Stimulated activated CD4-positive, alpha-beta T cell treated with anti-CD3 and anti-CD28 coated beads, Interleukin-12 subunit alpha, Interleukin-12 subunit beta, amount 100 ng/mL, for 48 hours (primary cell): ENCODE measurements at regions not wholly inside any gene's neighbourhood (a gene's known extent, or its start where the extent isn't known, plus 50 kb on each side); places are given as distances from the start of the nearest gene placed in this dataset.
"Not testable (repeated sequence)": the region's sequence is repeated elsewhere in the genome, so short reads cannot be mapped to it uniquely, and the experiment has no call there.

Experiments
- DNase-seq, 3 donors: peaks; one replicate each; pipeline ENCODE4 v3.0.0-alpha.2; 2020; ENCODE audit warnings: low read depth in 2 of 3, low spot score in 1 of 3

DNA sequence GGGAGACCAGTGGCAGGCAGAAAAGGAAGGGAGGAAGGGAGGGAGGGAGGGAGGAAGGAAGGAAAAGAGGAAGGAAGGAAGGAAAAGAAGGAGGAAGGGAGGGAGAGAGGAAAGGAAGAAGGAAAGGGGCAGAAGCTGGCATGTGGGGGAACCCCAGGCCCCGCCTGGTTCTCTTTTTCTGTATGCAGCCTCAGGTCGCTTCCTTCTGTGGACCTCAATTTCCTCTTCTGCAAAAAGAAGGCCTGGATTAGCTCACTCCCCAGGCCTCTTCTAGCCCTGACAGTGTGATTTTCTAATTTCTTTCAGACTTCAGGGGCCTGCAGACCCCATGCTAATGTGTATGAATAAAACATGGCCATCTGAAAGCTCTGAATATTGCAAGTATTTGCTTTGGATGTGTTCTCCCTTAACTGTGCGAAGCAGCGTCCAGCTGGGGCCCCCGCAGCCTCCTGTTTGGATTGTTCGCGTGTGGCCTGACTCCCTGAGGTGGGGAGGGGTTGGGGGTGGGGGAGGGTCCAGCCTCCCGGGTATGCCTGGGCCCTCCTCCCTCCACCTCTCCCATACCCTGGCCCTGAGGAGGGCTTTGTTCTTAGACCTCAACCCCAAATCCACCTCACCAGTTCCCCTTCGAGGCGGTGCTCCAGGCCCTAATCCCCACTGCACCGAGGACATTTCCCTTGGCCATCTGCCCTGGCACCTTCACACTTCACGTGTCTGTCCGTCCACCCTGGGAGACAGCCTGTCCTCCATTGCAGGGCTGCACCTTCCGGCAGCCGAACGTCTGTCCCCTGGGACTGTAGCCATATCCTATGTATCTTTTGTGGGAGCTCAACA, 199.9 kb upstream of the ATP6AP2 start:
- DNase-seq = no peak

DNA sequence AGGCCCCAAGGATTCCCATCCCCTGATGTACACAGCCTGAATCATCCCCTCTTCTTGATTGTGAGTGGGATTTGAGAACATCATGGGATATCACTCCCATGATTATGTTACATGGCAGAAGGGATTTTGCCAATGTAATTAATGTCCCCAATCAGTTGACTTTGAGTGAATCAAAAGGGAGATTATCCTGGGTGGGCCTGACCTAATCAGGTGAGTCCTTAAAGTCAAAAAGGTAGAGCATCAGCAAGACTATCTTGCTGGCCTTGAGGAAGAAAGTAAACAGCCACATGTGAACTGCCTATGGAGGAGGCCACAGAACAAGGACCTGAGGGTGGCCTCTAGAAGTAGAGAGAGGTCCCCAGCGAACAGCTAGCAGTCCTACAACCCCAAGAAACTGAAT, 203.1 kb upstream of the ATP6AP2 start:
- DNase-seq = no peak

DNA sequence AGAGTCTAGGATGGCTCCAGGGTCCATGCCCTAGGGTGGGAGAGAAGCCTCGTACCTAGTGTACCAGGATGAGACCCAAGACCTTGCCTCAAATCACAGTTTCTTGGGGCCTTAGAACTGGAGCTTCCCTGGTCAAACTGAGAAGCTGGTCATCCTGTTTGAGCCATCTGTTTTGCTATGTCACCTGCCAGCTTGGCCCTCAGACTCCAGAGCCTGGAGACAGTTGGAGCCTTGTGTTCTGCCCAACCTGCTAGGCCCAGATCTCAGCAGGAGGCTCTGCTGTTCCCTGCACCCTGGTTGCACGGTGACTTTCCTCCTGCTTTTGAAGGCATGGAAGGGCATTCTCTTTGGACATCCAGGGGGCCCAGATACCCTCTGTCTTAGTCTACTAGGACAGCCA, 206.3 kb upstream of the ATP6AP2 start:
- DNase-seq = no peak

DNA sequence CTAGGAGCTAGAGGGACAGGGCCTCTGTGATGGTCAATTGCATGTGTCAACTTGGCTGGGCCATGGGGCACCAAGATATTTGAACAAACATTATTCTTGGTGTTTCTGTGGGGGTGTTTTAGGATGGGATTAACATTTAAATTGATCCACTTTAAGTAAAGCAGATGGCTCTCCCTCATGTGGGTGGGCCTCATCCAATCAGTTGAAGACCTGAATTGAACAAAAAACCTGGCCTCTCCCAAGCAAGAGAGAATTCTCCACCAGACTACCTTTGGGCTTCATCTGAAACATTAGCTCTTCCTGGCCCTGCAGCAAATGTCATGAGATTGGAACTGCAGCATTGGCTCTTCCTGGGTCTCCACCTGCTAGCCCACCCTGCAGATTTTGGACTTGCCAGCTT, 207.1 kb upstream of the ATP6AP2 start:
- no peak for DNase-seq

DNA sequence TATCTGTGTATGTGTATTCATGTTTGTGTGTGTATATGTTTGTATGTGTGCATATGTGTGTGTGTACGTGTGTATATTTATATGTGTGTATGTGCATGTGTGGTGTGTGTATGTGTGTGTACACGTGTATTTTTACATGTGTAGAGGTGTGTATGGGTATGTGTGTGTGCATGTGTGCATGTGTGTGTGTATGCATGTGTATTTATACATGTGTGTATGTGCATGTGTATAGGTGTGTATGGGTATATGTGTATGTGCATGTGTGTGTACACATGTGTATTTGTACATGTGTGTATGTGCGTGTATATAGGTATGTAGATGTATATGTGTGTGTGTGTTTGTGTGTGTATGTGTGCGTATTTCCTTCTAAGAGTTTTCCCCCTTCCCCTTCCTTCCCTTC, 207.7 kb upstream of the ATP6AP2 start:
- DNase-seq = no peak

DNA sequence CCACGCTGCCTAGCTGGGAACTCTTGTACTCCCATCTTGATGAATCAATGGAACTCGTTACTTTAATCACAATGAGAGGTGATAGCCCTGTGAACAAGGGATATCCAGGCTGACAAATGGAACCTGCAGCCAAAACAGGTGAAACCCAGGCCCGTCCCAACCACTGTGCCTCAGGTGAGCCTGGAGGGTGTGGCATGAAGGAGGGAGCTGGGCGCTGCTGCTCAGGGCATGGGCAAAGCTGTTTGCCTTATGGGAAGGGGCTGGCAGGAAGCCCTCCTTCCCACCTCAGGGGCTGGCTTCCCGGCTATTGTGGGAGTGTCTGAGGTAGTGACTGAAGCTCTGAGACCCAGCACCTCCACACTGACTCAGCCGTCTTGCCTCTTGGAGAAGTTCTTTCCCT, 209.4 kb upstream of the ATP6AP2 start:
- DNase-seq = no peak

DNA sequence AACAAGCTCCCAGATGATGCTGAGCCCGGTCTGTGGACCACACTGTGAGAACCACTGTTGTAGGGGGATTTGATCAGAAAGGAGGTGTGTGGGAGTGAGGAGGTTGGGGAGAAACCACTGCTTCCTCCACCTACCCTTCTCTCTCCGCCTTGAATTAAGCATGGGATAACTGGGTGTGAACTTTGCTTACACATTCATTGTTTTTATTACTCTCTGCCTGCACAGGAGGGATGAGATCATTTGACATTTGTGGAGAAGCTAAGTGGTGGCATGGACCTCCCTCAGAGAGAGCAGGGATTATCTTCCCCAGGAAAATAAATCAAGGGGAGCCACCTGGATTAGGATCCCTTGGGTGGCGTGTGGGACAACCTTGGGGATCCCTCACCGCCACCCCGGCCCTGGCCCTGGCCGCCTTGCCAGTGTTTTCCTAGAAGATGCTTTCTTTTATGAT, 212.1 kb upstream of the ATP6AP2 start:
- no peak for DNase-seq

DNA sequence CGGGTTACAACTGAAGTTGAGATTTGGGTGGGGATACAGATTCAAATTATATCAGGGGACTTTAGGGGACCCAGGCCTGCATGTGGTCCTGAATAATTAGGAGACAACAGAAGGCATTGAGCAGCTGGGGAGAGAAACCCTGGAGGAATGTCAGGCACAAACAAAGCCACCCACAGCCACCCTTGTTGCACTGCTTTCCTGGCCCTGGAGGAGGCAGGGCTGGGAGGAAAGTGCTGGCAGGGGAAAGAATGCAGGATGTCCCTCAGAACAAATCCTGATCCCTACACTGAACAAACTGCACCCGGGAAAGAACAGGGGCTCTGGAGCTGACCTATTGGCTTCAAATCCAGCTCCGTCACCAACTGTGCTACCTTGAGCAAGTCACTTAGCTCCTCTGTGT, 214.1 kb upstream of the ATP6AP2 start:
- DNase-seq = no peak

DNA sequence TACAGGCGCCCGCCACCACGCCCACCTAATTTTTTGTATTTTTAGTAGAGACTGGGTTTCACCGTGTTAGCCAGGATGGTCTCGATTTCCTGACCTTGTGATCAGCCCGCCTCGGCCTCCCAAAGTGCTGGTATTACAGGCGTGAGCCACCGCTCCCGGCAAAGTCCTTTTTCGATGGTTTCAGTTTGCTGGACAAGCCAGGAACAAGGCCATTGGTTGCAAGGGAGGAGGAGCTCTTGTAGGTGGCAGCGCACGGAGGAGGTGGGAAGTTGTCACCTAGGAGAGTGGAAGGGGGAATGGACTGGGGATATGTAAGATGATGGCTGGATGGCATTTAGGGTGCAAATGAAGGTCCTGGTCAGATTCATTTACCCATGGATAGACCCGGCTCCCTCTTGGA, 218.5 kb upstream of the ATP6AP2 start:
- DNase-seq = not testable (repeated sequence)

DNA sequence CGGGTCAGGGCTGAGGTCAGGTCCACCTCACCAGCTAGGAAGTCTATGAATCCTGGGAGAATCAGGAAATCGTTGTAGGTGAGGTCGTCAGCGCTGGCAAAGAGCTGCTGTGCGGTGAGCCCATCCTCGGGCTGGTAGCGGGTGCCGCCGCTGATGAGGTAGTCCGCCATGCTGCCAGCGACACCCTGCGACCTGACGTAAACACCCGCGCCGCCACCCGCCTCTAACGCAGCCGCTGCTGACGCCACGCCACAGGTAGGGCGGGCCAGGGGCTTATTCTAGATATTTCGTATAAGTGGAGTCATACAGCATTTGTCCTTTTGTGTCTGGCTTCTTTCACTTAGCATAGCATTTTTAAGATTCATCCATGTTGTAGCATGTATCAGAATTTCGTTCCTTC, 220.2 kb upstream of the ATP6AP2 start:
- DNase-seq = no peak

DNA sequence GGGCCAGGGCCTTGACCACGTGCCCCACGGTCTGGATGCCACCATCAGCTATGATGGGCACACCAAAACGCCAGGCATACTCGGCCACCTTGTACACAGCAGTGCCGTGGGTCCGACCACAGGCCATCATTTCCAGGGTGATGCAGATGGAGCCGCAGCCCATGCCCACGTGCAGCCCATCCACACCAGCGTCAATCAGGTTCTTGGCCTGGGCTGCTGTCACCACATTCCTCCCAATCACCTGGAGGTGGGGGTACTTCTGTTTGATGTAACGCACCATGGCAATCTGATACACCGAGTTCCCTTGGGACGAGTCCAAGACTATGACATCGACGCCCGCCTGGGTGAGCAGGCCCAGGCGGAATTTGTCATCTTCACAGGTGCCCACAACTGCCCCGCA, 221.2 kb upstream of the ATP6AP2 start:
- DNase-seq = no peak

DNA sequence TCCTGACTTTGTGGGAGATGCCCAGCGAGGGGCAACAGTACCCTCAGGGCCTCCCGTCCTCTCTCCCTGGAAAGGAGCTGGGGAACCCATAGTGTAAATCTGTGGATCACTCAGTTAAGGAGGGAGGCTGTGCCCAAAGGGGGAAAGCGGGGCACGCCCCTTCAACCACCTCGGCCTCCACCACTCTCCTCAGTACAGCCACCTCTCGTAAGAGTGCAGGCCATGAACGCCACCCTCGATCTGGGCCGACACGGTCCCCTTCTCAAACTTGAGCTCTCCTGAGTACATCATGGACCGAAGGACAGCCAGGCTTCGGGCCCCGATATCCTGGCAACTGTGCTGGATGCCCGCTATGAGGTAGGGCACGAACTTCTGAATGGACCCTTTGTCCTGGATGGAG, 221.8 kb upstream of the ATP6AP2 start:
- no peak for DNase-seq

DNA sequence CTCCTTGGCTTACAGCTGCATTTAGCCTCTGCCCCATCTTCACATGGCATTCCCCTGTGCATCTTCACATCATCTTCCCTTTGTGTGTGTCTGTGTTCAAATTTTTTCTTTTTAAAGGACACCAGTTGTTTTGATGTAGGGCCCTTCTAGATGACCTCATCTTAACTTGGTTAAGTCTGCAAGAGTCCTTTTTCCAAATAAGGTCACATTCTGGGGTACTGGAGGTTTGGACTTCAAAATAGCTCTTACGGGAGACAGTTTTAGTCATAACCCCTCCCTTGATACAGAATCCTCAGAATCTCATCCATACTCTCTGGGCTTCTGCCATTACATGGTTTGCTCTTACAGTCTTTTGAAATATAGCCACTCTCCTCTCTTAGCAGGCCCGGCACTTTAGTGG, 231.5 kb upstream of the ATP6AP2 start:
- no peak for DNase-seq

DNA sequence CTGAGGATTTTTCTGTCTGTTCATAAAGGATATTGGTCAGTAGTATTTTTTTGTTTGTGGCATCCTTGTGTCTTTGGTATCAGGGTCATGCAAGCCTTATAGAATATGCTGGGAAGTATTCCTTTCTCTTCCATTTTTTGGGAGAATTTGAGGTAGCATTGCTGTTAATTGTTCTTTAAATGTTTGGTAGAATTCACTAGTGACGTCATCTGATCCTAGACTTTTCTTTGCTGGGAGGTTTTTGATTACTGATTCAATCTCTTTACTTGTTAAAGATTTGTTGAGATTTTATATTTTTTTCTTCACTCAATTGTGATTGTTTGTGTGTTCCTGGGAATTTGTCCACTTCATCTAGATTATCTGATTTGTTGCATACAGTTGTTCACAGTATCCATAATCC, 234.4 kb upstream of the ATP6AP2 start:
- no peak for DNase-seq

DNA sequence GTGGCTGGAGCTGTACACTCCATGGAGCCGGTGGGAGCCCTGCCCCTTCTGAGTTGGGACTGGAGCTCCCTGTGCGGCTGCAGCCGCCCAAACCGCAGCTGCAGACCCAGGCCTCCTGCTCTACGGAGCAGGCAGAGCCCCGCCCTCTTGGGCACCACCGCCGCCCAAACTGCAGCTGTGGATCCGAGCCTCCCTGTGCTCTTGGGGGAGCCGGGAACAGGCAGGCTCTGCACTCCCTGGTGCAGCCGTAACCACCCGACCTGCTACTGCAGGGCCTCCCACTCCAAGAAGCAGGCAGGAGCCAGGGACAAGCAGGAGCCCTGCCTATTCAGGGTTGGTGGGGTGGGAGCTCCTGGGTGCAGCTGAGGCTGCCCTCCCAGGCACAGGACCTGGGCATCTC, 237.5 kb upstream of the ATP6AP2 start:
- no peak for DNase-seq

DNA sequence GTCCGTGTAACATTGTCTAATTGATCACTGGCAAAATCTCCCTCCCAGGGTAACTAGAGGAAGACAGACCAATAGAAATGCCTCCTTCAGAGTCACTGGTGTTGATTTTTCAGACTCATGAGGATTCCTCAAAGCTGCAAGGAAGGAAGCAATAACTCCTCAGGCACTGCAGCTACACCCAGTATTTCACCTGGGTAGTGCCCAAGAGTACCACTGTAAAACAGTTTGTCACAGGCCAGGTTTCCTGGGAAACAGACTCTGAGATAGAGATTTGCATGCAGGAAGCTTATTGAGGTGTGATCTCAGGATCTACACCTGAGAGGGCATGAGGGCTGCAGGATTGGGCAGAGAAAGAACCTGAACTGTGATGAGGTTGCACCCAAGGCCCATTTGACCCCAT, 240.7 kb upstream of the ATP6AP2 start:
- DNase-seq = no peak

DNA sequence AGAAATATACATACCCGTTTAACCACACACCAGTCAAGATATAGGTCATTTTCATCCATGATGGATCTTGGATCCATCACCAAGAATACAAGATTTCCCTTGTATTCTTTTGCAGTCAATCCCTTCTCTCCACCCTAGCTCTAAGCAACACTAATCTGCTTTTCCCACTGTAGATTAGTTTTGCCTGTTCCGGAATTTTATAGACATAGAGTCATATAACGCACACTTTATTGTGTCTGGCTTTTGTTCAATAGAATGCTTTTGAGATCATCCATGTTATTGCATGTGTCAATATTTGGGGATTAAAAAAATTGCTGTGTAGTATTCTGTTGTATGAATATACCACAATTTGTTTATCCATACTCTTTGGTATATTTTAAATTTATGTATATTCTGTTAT, 235.6 kb upstream of the BCOR start:
- no peak for DNase-seq

DNA sequence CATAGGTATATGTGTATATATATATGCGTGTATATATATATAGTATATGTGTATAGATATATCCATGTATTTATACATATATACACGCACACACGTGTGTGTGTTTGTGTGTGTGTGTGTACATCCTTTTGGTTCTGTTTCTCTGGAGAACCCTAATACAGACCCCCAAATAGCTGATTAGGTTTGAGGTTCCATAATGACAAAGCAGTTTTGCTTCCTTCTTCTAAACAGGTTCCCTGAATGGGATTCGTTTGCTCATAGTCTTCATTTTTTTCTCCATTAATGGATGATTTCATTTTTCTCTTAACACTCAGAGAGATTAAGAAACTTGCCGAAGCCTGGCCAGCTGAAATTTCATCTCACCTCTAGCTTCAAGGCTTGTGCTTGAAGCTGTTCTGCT, 234.0 kb upstream of the BCOR start:
- no peak for DNase-seq

DNA sequence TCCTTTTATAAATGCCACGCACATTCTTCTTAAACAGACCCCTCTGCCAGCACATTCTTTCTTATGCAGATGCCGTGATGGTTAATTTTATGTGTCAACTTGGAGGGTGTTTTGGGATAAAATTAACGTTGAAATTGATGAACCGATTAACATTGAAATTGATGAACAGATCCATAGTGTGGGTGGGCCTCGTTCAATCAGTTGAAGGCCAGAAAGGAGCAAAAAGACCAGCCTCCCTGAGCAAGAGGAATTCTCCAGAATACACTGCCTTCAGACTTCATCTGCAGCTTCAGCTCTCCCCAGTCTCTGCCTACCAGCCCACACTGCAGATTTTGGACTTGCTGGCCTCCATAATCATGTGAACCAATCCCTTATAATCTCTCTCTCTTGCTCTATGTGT, 233.6 kb upstream of the BCOR start:
- DNase-seq = no peak

DNA sequence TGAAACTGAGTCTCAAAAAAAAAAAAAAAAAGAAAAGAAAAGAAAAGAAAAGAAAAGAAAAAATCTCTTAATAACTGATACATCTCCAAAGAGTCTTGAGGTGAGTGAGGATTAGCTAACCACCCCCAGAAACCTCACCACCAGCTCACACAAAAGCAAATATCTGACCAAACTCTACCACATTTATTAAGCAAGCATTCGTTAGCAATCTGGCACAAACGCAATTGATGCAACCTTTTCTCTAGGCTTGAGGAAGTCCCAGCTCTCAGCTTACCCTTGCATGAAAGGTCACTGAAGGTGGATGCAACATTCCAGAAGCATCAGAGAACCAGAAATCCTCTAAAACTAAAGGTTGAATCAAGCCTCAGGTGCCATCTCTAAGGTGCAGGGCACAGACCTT, 231.9 kb upstream of the BCOR start:
- DNase-seq = no peak

DNA sequence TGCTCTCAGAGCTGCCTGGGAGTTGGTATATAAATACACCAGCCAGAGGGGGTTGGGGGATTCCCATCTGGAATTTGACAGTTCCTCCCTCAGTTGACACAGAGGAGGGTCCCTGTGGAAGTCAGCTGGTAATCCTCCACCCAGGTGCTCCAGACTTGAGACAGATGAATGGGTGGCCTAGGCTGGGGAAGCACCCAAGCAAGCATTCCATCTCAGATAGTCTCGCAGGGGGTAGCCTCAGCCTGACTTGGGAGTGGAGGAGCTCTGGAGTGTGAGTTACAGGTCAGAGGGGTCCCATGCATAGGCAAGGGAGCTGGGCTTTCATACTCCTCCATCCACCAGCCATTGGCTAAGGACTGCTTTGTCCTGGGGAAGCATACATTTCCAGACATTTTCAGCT, 229.3 kb upstream of the BCOR start:
- DNase-seq = no peak

DNA sequence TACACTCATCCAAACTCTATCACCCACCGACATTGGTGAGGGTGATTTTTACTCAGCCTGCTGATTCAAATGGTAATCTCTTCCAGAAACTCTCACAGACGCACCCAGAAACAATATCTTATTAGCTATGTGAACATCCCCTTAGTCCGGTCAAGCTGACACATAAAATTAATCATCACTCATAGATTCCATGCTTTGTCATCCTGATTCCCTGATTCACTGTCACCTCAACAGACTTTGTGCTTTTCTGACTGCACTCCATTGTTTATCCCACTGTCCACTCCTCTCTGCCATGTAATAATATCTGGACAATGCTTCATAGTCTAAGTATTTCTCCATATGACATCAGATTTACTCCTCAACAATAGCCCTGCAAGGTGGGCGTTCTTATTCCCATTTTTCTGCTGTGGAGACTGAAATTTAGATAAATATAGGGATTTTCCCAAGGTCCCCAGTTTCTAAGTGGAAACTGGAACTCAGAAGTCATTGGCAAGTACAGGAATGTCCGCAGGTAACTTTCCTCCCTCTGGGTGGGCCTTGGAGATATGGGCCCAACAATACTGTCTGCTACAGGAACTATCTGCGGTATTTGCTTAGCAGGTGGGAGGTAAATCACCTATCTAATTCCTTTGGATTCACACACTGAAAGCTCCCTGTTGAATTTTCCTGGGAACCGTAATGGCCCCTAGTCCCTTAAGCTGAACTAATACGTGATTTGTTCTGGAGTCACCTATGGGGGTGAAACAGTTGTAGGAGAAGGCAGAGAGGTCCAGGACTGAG, 228.6 kb upstream of the BCOR start:
- DNase-seq = no peak

DNA sequence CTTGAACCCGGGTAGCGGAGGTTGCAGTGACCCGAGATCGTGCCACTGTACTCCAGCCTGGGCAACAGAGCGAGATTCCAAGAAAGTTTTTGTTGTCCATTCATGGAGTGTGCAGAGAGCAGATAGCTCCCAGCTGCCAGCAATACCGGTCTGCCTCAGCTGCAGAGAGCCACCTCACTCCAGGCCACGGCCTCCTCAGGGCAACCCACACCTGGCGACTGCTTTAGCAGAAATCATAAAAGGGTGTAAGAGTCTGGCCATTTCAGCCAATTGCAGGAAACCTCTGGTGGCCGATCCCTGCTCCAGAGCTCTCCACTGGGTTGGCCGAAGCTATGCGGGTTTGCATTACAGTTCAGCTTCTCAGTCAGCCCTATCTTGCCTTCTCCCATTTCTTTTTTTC, 227.4 kb upstream of the BCOR start:
- no peak for DNase-seq
